NT2/D1 (cell line): ENCODE measurements at regions not wholly inside any gene's neighbourhood (a gene's known extent, or its start where the extent isn't known, plus 50 kb on each side); places are given as distances from the start of the nearest gene placed in this dataset.

Experiments
- DNase-seq: peaks from one replicate; pipeline ENCODE4 v3.0.0-alpha.2; 2011; ENCODE audit warnings: low read depth, low spot score
- H3K27me3 ChIP-seq: 2 replicates; pipeline ENCODE4 v1.6.0; 2011; ENCODE audit warnings: mild to moderate bottlenecking; ENCODE audit not compliant: insufficient read length, insufficient read depth
- H3K36me3 ChIP-seq: 2 replicates; pipeline ENCODE4 v1.6.1; 2011; ENCODE audit warnings: mild to moderate bottlenecking, low read length, mixed read lengths; ENCODE audit not compliant: insufficient read depth, insufficient read length
- H3K4me1 ChIP-seq: 2 replicates; pipeline ENCODE4 v1.5.1; 2011; ENCODE audit not compliant: insufficient read depth, insufficient read length
- H3K4me3 ChIP-seq: 2 replicates; pipeline ENCODE4 v1.5.1; 2011; ENCODE audit warnings: low read depth; ENCODE audit not compliant: insufficient read length
- H3K9ac ChIP-seq: 2 replicates; pipeline ENCODE4 v1.6.0; 2011; ENCODE audit warnings: low read depth; ENCODE audit not compliant: insufficient read length
- H3K9me3 ChIP-seq: 2 replicates; pipeline ENCODE4 v1.5.1; 2011; ENCODE audit warnings: mild to moderate bottlenecking, low read length; ENCODE audit not compliant: insufficient read depth
- SUZ12 ChIP-seq: IDR thresholded peaks from 2 replicates; pipeline ENCODE4 v1.6.1; 2011; ENCODE audit not compliant: insufficient read length, insufficient read depth; ENCODE audit errors: extremely low read depth
- YY1 ChIP-seq: IDR thresholded peaks from 2 replicates; pipeline ENCODE4 v1.6.1; 2011; ENCODE audit not compliant: insufficient read length, insufficient read depth
- ZNF274 ChIP-seq: IDR thresholded peaks from 2 replicates; pipeline ENCODE4 v1.6.1; 2011; ENCODE audit warnings: mild to moderate bottlenecking, low read depth, low read length

DNA sequence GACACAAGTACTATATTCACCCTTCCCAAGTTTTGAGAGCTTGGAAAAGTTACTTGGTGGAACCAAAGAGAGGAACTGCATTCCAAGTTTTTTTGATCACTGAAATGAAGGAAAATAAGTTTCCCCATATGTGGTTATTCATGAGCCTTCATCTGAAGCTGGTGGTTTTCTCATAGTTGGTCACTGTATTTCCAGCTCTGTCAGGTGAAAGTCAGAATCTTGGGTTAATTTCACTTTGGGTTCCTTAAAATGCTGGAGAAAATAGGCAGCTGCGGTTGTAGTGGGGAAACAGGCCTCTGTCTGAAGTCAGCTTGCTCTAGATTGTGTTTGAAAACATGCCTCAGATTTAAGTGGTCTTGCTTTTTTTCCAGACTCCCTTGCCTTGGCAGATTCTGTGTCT, 200.5 kb downstream of the HRH4 start:
- Histone ChIP-seq H3K9me3 (no peaks in the 10 kb centered on the region), H3K36me3 (no peaks in the 10 kb centered on the region), H3K4me1 (no peaks in the 10 kb centered on the region), H3K27me3 (no peaks in the 10 kb centered on the region), H3K9ac (no peak overlapping the region), H3K4me3 (no peak overlapping the region)
- no peak for TF ChIP-seq YY1
- TF ChIP-seq SUZ12, result no peak
- TF ChIP-seq ZNF274, result no peak
- no peak for DNase-seq

DNA sequence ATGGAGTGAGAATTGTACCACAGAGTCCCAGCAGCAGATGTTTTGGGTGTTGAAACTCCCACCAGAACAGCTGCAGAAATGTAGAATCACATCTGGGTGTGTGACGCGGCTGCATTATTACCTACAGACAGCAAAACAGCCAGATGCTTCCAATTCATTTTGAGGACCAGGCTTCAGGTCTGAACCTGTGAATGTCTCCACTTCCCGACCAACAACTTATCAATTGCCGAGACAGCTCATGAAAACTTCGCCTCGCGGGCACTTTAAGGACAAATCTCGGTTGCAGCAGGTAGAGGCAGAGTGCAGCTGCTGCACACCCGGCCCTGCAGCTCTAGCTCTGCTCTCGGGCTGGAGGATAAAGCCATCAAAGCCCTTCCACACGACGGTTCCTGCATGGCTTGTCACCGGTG, 202.0 kb downstream of the HRH4 start:
- Histone ChIP-seq H3K36me3 (no peaks in the 10 kb centered on the region), H3K4me1 (no peaks in the 10 kb centered on the region), H3K9me3 (no peaks in the 10 kb centered on the region), H3K9ac (no peak overlapping the region), H3K27me3 (no peaks in the 10 kb centered on the region), H3K4me3 (no peak overlapping the region)
- no peak for TF ChIP-seq ZNF274
- TF ChIP-seq SUZ12, result no peak
- no peak for TF ChIP-seq YY1
- no peak for DNase-seq

DNA sequence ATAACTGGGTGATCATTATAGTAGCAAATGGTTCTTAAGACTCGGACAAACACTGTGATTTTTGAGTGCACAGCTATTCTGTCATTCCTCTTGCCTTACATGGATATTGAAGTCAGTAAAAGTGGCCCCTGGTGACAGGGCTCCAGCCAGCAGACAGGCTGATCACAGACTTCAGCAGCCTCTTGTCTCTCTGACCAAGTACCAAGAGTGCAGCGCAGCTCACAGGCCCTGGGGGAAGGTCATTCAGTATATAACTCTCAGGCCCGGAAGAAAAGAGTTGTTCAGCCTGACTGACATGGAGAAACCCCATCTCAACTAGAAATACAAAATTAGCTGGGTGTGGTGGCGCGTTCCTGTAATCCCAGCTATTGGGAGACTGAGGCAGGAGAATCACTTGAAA, 202.6 kb downstream of the HRH4 start:
- Histone ChIP-seq H3K4me3 (no peak overlapping the region), H3K4me1 (no peaks in the 10 kb centered on the region), H3K9me3 (no peaks in the 10 kb centered on the region), H3K9ac (no peak overlapping the region), H3K36me3 (no peaks in the 10 kb centered on the region), H3K27me3 (no peaks in the 10 kb centered on the region)
- no peak for DNase-seq
- TF ChIP-seq SUZ12, result no peak
- TF ChIP-seq YY1, result no peak
- TF ChIP-seq ZNF274, result no peak

DNA sequence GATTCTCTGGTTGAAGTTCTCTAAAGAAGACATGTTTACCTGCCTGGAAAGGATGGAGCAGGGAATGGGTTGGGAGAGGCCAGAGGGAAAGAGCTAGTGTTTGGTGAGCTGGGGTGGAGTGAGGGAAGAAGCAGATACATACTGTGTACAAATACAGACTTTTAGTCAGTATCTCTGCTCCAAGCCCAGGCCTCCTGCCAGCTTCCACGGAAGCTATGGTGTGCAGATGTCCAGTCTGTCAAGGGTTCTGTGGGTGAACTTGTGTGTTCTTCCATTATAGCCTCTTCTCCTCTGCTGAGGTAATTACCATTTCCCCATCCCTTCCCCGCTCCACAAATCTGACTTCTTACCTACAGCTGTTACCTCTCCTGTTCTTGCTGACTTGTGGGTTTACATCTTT, 208.6 kb downstream of the HRH4 start:
- Histone ChIP-seq H3K36me3 (no peaks in the 10 kb centered on the region), H3K9me3 (no peaks in the 10 kb centered on the region), H3K4me1 (no peaks in the 10 kb centered on the region), H3K4me3 (no peak overlapping the region), H3K27me3 (no peaks in the 10 kb centered on the region), H3K9ac (no peak overlapping the region)
- no peak for TF ChIP-seq YY1
- no peak for TF ChIP-seq ZNF274
- TF ChIP-seq SUZ12, result no peak
- DNase-seq, result no peak

DNA sequence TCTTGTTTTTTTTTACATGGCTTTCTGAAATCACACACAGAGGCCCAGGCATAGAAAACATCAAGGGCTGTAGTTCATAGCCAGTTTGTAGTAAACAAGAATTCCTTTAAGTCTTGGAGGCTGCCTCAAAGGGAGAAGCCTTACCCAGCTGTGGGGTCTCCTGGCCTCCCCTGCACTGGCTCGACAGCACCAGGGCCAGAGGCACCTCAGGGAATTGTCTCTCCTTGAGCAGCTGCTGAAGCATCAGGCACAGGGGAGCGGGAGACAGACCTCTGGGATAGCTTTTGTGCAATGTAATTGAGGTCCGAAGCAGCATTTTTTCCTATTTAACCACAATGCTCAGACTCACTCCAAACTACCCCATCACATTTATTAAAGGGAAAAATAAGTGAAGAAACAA, 209.1 kb downstream of the HRH4 start:
- no peaks in the 10 kb centered on the region for H3K36me3 ChIP-seq
- H3K4me3 ChIP-seq, result no peak overlapping the region
- no peak for DNase-seq
- H3K9ac ChIP-seq, result no peak overlapping the region
- TF ChIP-seq ZNF274, result no peak
- no peak for TF ChIP-seq YY1
- no peak for TF ChIP-seq SUZ12
- H3K4me1 ChIP-seq, result no peaks in the 10 kb centered on the region
- no peaks in the 10 kb centered on the region for H3K9me3 ChIP-seq
- no peaks in the 10 kb centered on the region for H3K27me3 ChIP-seq

DNA sequence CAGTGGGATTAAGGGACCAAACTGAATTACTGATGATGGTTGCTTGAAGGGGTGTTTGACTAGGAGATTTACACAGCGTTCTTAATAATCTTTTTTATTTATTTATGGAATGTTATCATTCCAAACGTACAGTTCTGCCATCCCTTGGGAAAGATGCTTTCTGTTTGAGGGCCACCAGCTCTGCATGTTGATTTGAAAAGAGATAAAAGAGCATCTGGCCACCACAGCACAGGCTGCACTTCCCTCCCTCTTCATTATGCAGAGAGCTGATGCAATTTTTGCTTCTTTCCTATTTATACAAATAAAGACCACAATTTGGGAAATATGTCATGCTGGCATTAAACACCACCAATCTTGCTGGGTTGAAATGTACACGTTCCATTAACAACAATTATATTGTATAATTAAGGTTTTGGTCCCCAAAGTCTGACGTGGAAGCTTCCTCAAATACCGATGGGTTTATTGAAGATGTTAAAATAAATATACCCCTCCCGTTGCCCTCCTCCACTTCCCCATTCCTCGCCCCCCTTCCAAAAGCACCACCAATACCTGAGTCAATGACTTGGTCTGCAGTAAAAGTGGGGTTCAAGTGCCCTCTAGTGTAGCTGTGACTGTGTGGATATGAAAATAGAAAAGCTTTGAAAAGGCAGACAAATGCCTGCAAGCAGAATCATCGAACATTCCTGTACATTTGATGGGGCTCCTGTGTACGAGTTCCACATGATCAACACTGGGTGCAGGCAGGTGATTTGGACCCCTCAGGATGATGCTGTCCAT, 211.9 kb downstream of the HRH4 start:
- H3K4me1 ChIP-seq, result no peaks in the 10 kb centered on the region
- H3K36me3 ChIP-seq, result no peaks in the 10 kb centered on the region
- no peak overlapping the region for H3K4me3 ChIP-seq
- no peaks in the 10 kb centered on the region for H3K9me3 ChIP-seq
- no peak for DNase-seq
- TF ChIP-seq SUZ12 (no peak), YY1 (no peak), ZNF274 (no peak)
- no peak overlapping the region for H3K9ac ChIP-seq
- H3K27me3 ChIP-seq, result no peaks in the 10 kb centered on the region

DNA sequence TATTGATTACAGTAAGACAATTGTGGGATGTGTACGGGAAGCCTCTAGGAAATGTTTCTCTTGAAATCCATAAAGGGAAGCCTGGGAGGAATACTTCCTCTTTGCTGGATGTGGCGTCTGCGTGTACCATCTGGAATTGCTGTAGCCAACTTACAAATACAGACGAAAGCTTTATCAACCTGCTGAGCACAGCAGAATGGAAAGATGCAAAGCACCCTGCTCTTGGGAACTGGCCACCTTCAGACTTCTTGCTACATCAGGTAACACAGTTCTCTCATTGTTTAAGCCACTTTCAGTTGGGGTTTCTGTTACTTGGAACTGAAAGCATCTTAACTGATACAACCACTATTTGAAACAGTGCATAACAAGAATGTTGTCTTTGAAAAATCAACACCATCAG, 213.8 kb downstream of the HRH4 start:
- no peaks in the 10 kb centered on the region for H3K9me3 ChIP-seq
- no peak overlapping the region for H3K4me3 ChIP-seq
- TF ChIP-seq ZNF274, result no peak
- no peak for TF ChIP-seq SUZ12
- TF ChIP-seq YY1, result no peak
- no peak for DNase-seq
- no peaks in the 10 kb centered on the region for H3K27me3 ChIP-seq
- H3K9ac ChIP-seq, result no peak overlapping the region
- H3K36me3 ChIP-seq, result no peaks in the 10 kb centered on the region
- no peaks in the 10 kb centered on the region for H3K4me1 ChIP-seq

DNA sequence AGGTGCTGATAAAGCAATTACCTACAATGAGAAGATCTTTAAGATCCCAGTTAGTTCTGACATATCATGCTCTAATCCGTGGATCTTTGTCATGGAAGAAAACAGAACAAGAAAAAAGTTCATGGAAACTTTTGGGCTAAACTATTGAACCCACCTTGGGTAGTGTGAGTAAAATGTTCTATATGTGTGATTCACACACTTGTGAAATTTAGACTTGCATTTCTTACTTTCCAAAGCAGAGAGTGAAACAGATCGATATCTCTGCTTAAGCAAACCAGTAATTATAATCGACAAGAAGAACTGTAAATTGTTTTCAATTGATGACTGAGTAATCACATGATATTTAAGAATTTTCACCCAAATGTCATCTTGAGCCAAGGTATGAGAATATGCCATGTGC, 214.2 kb downstream of the HRH4 start:
- H3K4me3 ChIP-seq, result no peak overlapping the region
- TF ChIP-seq YY1 (no peak), SUZ12 (no peak), ZNF274 (no peak)

More for the DNA sequence above, 214.2 kb downstream of the HRH4 start:
- Histone ChIP-seq H3K9ac (no peak overlapping the region), H3K4me1 (no peaks in the 10 kb centered on the region), H3K9me3 (no peaks in the 10 kb centered on the region), H3K27me3 (no peaks in the 10 kb centered on the region), H3K36me3 (no peaks in the 10 kb centered on the region)
- no peak for DNase-seq
